ENCODE measurements at regions not wholly inside any gene's neighbourhood (a gene's known extent, or its start where the extent isn't known, plus 50 kb on each side); places are given as distances from the start of the nearest gene placed in this dataset.

DNA sequence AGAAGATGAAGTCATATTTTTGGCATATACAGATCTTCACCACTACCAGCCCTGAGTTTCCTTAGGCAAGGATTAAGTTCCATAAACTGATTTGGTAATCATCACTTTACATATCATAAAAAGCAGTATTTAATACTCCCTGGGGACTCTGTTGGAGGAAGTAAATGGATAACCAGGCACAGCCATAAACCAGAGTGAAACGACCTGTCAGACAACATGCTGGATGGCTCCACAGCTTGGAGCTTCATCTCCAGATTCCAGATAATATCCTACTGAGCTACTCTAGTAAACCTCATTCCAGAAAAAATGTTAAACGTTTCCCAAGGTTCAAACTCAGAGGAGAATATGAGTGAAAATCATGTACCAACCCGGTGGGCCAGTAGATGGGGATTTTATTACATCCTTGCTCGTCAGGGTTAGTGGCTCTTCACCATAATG is 109.2 kb downstream of the BASP1 start:
- DNase-seq (ENCODE audit: insufficient read length, low spot score, missing footprints), result no peak

DNA sequence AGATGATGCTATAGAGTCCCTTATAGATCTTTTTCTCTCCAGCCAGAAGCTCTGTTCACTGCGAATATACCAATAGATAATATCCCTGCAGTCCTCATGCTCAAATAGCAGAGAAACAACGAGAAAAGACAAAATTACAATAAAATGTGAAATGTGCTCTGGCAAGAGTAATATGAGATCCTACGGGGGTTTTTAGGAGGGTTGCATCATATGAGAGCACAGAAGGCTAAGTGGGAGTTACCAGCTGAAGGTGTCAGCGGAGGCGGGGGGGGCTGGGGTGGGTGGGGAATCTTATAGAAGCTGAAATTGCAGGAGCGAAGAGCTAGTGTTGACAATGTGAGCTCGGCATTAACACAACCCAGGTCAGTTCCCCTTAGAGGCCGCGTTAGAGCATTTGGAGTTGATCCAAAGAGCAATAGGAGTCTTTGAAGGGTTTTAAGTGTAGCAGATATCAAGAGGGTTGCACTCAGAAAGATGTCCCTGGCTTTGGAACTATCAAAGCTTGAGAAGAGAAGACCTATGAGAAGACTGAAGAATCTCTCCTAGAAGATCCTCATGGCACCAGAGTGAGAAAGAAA is 109.7 kb downstream of the BASP1 start:
- no peak overlapping the region for H3K4me2 ChIP-seq (ENCODE audit: insufficient read depth, low read length)
- TF ChIP-seq, protein P1, sequence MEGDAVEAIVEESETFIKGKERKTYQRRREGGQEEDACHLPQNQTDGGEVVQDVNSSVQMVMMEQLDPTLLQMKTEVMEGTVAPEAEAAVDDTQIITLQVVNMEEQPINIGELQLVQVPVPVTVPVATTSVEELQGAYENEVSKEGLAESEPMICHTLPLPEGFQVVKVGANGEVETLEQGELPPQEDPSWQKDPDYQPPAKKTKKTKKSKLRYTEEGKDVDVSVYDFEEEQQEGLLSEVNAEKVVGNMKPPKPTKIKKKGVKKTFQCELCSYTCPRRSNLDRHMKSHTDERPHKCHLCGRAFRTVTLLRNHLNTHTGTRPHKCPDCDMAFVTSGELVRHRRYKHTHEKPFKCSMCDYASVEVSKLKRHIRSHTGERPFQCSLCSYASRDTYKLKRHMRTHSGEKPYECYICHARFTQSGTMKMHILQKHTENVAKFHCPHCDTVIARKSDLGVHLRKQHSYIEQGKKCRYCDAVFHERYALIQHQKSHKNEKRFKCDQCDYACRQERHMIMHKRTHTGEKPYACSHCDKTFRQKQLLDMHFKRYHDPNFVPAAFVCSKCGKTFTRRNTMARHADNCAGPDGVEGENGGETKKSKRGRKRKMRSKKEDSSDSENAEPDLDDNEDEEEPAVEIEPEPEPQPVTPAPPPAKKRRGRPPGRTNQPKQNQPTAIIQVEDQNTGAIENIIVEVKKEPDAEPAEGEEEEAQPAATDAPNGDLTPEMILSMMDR (IDR thresholded peaks at IDR 0.05; ENCODE audit: extremely low read depth, low read depth, low read length), result no peak
- H3K79me2 ChIP-seq (ENCODE audit: insufficient read depth, low read length), result no peaks in the 10 kb centered on the region
- no peak overlapping the region for H3K27ac ChIP-seq (ENCODE audit: low read depth, low read length)
- H3K27me3 ChIP-seq (ENCODE audit: insufficient read depth, low read length), result peaks cover 5% of the 10 kb centered on the region
- H3K36me3 ChIP-seq (ENCODE audit: insufficient read depth, low read length), result no peaks in the 10 kb centered on the region
- H3K9me3 ChIP-seq (ENCODE audit: low read depth, low read length), result no peaks in the 10 kb centered on the region
- H2AFZ ChIP-seq (ENCODE audit: low read length), result no peak overlapping the region
- no peaks in the 10 kb centered on the region for H4K20me1 ChIP-seq (ENCODE audit: insufficient read depth, low read length)
- no peak overlapping the region for H3K4me3 ChIP-seq (ENCODE audit: insufficient read depth, low read length)
- DNase-seq (ENCODE audit: insufficient read length, low spot score, missing footprints), result peak; percentile 21
- H3K4me1 ChIP-seq (ENCODE audit: insufficient read depth, low read length), result no peaks in the 10 kb centered on the region

More for the DNA sequence above, 109.2 kb downstream of the BASP1 start:
- H2AFZ ChIP-seq (ENCODE audit: low read length), result no peak overlapping the region
- H3K36me3 ChIP-seq (ENCODE audit: insufficient read depth, low read length), result no peaks in the 10 kb centered on the region
- H3K4me2 ChIP-seq (ENCODE audit: insufficient read depth, low read length), result no peak overlapping the region
- H3K27me3 ChIP-seq (ENCODE audit: insufficient read depth, low read length), result peaks cover 5% of the 10 kb centered on the region
- no peak overlapping the region for H3K27ac ChIP-seq (ENCODE audit: low read depth, low read length)
- no peaks in the 10 kb centered on the region for H3K79me2 ChIP-seq (ENCODE audit: insufficient read depth, low read length)
- H3K9me3 ChIP-seq (ENCODE audit: low read depth, low read length), result no peaks in the 10 kb centered on the region
- H4K20me1 ChIP-seq (ENCODE audit: insufficient read depth, low read length), result no peaks in the 10 kb centered on the region
- TF ChIP-seq, protein P1 (IDR thresholded peaks at IDR 0.05; ENCODE audit: extremely low read depth, low read depth, low read length), result no peak
- H3K4me1 ChIP-seq (ENCODE audit: insufficient read depth, low read length), result no peaks in the 10 kb centered on the region
- no peak overlapping the region for H3K4me3 ChIP-seq (ENCODE audit: insufficient read depth, low read length)

DNA sequence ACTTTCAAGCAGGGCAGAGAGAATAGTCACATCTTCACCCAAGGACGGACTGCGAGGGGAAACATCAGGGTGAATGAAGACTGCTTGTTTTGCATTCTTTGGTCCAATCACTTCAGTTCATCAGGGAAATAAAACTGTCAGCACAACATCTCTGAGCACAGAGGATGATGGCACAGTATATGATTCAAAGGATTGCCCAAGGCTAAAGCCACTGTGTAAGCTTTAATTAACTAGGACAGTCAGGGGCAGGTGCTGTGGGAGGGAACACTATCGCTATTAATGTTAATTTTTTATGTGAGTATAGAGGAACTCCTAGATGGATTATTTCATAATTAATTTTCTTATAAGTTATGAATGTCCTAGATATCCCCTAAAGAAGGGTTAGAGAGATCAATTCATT is 112.1 kb downstream of the BASP1 start:
- Histone ChIP-seq H3K27me3 (ENCODE audit: insufficient read depth, low read length) (peaks cover 5% of the 10 kb centered on the region), H3K4me2 (ENCODE audit: insufficient read depth, low read length) (no peak overlapping the region), H3K79me2 (ENCODE audit: insufficient read depth, low read length) (no peaks in the 10 kb centered on the region), H4K20me1 (ENCODE audit: insufficient read depth, low read length) (no peaks in the 10 kb centered on the region), H3K27ac (ENCODE audit: low read depth, low read length) (no peak overlapping the region), H3K4me1 (ENCODE audit: insufficient read depth, low read length) (no peaks in the 10 kb centered on the region), H2AFZ (ENCODE audit: low read length) (no peak overlapping the region), H3K4me3 (ENCODE audit: insufficient read depth, low read length) (no peak overlapping the region), H3K9me3 (ENCODE audit: low read depth, low read length) (no peaks in the 10 kb centered on the region), H3K36me3 (ENCODE audit: insufficient read depth, low read length) (no peaks in the 10 kb centered on the region)
- DNase-seq (ENCODE audit: insufficient read length, low spot score, missing footprints), result no peak
- TF ChIP-seq, protein P1 (IDR thresholded peaks at IDR 0.05; ENCODE audit: extremely low read depth, low read depth, low read length), result no peak

DNA sequence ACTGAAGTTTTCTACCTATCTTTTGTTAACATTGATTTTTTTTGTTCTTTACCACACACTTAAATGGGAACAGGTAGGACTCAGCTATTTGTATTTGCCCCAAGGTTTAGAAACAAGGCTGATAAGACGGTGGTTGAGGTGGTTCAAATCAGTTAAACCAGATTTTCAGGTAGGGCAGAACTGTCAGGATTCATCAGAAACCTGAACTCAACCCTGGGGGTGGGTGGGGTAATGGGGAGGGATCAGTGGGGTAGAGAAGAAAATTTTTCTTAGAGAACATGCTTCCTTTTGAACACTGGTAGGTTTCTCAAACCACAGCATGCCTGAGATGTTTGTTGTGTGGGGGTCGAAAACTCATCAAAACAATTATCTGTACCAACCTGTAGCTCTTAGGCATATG is 113.0 kb downstream of the BASP1 start:
- no peaks in the 10 kb centered on the region for H3K79me2 ChIP-seq (ENCODE audit: insufficient read depth, low read length)

More for the DNA sequence above, 113.0 kb downstream of the BASP1 start:
- Histone ChIP-seq H3K4me2 (ENCODE audit: insufficient read depth, low read length) (no peak overlapping the region), H3K27ac (ENCODE audit: low read depth, low read length) (no peak overlapping the region), H3K36me3 (ENCODE audit: insufficient read depth, low read length) (no peaks in the 10 kb centered on the region), H3K9me3 (ENCODE audit: low read depth, low read length) (no peaks in the 10 kb centered on the region), H3K4me1 (ENCODE audit: insufficient read depth, low read length) (no peaks in the 10 kb centered on the region), H3K4me3 (ENCODE audit: insufficient read depth, low read length) (no peak overlapping the region), H2AFZ (ENCODE audit: low read length) (no peak overlapping the region), H3K27me3 (ENCODE audit: insufficient read depth, low read length) (peaks cover 5% of the 10 kb centered on the region), H4K20me1 (ENCODE audit: insufficient read depth, low read length) (no peaks in the 10 kb centered on the region)
- TF ChIP-seq, protein P1 (IDR thresholded peaks at IDR 0.05; ENCODE audit: extremely low read depth, low read depth, low read length), result no peak
- DNase-seq (ENCODE audit: insufficient read length, low spot score, missing footprints), result no peak
